Activated naive CD4-positive, alpha-beta T cell treated with anti-CD3 and anti-CD28 coated beads, Interleukin-2, amount 10 ng/mL, durations not matched to agents 7 days and 5 days (primary cell): ENCODE measurements at regions not wholly inside any gene's neighbourhood (a gene's known extent, or its start where the extent isn't known, plus 50 kb on each side); places are given as distances from the start of the nearest gene placed in this dataset.
"Not testable (repeated sequence)": the region's sequence is repeated elsewhere in the genome, so short reads cannot be mapped to it uniquely, and the experiment has no call there.

Source experiments
- CTCF ChIA-PET: fragments of 350-600 bp; sonication (Branson Sonifier 250); formaldehyde crosslinking; loops from one replicate; lab custom pipeline; 2021; ENCODE audit warnings: antibody characterized with exemption; lab: Charles Lee
- DNase-seq: peaks from one replicate; pipeline ENCODE4 v3.0.0-alpha.2; 2020
- H3K27ac Mint-ChIP-seq: one replicate; pipeline ENCODE4 v1.8.0; 2021; ENCODE audit warnings: mild to moderate bottlenecking, moderate library complexity, mixed read lengths
- H3K27me3 Mint-ChIP-seq: one replicate; pipeline ENCODE4 v1.8.0; 2021; ENCODE audit warnings: mild to moderate bottlenecking, mixed read lengths
- H3K36me3 Mint-ChIP-seq: one replicate; pipeline ENCODE4 v1.8.0; 2021; ENCODE audit warnings: mixed read lengths
- H3K4me1 Mint-ChIP-seq: one replicate; pipeline ENCODE4 v1.8.0; 2021; ENCODE audit warnings: mixed read lengths
- H3K4me3 Mint-ChIP-seq: one replicate; pipeline ENCODE4 v1.8.0; 2021; ENCODE audit warnings: mild to moderate bottlenecking, moderate library complexity, mixed read lengths
- H3K9me3 Mint-ChIP-seq: one replicate; pipeline ENCODE4 v1.8.0; 2021; ENCODE audit warnings: mixed read lengths

DNA sequence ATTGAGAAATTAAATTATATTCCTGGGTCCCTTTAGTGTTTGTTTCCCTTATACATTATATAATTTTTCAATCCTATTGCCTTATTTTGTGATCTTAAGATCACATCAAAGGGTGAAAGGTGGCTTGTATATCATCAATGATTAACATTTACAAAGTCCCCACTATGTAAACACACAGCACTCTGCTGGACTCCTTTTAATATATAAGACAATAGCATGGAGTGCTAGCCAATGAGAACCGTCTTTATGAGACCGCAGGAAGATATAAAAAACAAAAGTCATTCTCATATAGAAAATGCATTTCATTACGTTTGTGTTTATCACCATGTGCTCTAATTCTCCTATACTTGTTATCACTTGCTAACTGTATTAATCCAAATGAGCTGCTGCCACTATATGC is 108.5 kb downstream of the HOXA1 start:
- CTCF ChIA-PET: no interaction called here
- H3K9me3 Mint-ChIP-seq: no peaks in the 10 kb centered on the region
- DNase-seq: no peak

DNA sequence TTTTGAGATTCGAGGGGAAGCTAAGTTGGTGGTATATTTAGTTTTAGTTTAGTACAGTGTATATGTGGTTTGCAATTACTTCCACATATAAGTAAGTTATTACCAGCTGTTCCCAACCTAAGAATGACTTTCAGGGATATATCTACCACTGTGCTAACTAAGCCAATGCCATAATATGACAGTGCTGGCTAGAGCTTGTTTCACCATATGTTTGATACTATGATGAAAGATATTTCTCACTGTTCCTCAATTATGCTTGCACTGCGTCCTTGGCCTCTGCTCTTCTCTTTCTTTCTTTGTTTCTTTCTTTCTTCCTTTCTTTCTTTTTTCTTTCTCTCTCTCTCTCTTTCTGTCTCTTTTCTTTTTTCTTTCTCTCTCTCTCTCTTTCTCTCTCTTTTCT is 113.8 kb upstream of the SKAP2 start:
- no peak for DNase-seq
- no peak overlapping the region for H3K4me3 Mint-ChIP-seq
- H3K9me3 Mint-ChIP-seq: no peaks in the 10 kb centered on the region
- no peaks in the 10 kb centered on the region for H3K4me1 Mint-ChIP-seq
- no peaks in the 10 kb centered on the region for H3K36me3 Mint-ChIP-seq
- CTCF ChIA-PET: no interaction called here
- peaks cover 7% of the 10 kb centered on the region for H3K27me3 Mint-ChIP-seq
- H3K27ac Mint-ChIP-seq: no peak overlapping the region

More for the DNA sequence above, 108.5 kb downstream of the HOXA1 start:
- Mint-ChIP-seq H3K36me3 (no peaks in the 10 kb centered on the region), H3K27ac (no peak overlapping the region), H3K4me1 (no peaks in the 10 kb centered on the region), H3K27me3 (no peaks in the 10 kb centered on the region), H3K4me3 (no peak overlapping the region)

DNA sequence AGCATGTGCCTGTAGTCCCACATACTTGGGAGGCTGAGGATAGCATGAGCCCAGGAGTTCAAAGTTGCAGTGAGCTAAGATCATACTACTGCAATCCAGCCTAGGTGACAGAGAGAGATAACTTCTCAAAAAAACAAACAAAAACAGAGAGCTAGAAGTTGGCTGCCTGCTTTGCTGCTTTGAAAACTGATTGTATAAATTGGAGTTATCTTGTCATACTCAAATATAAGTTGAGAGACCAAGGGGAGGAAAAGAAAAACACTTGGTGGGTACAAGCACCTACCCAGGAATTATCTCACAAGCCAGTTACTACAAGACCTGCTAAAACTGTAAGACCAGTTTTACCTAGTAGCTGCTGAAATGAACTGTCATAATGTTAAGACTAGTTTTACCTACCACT is 112.5 kb upstream of the SKAP2 start:
- H3K4me1 Mint-ChIP-seq: no peaks in the 10 kb centered on the region
- DNase-seq: no peak
- peaks cover 7% of the 10 kb centered on the region for H3K27me3 Mint-ChIP-seq
- H3K36me3 Mint-ChIP-seq: no peaks in the 10 kb centered on the region
- H3K27ac Mint-ChIP-seq: no peak overlapping the region
- no peak overlapping the region for H3K4me3 Mint-ChIP-seq
- CTCF ChIA-PET: no interaction called here
- H3K9me3 Mint-ChIP-seq: peaks cover 3% of the 10 kb centered on the region

DNA sequence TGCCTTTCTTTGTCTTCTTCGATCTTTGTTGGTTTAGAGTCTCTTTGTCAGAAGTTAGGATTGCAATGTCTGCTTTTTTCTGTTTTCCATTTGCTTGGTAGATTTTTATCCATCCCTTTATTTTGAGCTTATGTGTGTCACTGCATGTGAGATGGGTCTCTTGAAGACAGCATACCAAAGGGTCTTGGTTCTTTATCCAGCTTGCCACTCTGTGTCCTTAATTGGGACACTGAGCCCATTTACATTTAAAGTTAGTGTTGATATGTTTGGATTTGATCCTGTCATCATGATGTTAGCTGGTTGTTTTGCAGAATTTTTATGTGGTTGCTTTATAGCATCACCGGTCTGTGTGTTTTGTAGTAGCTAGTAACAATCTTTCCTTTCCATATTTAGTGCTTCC is 107.5 kb upstream of the SKAP2 start:
- CTCF ChIA-PET, H3K4me3 Mint-ChIP-seq, DNase-seq, H3K36me3 Mint-ChIP-seq, H3K4me1 Mint-ChIP-seq, H3K27me3 Mint-ChIP-seq, H3K9me3 Mint-ChIP-seq, H3K27ac Mint-ChIP-seq: not testable (repeated sequence)

DNA sequence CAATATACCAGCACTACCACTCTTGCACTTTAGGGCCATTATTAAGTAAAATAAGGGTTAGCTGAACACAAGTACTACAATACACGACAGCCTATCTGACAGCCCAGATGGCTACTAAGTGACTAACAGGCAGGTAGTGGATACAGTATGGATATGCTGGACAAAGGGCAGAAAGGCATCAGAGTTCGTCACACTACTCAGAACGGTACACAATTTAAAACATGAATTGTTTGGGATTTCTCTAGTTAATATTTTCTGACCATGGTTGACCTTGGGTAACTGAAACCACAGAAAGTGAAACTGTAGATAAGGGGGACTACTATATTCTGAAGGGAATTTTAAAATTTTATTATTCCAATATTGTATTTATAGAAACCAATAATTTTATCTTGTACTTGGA is 101.3 kb upstream of the SKAP2 start:
- Mint-ChIP-seq H3K4me1 (no peaks in the 10 kb centered on the region), H3K27ac (no peak overlapping the region), H3K27me3 (no peaks in the 10 kb centered on the region), H3K4me3 (no peak overlapping the region), H3K36me3 (no peaks in the 10 kb centered on the region), H3K9me3 (no peaks in the 10 kb centered on the region)
- CTCF ChIA-PET: no interaction called here
- no peak for DNase-seq

DNA sequence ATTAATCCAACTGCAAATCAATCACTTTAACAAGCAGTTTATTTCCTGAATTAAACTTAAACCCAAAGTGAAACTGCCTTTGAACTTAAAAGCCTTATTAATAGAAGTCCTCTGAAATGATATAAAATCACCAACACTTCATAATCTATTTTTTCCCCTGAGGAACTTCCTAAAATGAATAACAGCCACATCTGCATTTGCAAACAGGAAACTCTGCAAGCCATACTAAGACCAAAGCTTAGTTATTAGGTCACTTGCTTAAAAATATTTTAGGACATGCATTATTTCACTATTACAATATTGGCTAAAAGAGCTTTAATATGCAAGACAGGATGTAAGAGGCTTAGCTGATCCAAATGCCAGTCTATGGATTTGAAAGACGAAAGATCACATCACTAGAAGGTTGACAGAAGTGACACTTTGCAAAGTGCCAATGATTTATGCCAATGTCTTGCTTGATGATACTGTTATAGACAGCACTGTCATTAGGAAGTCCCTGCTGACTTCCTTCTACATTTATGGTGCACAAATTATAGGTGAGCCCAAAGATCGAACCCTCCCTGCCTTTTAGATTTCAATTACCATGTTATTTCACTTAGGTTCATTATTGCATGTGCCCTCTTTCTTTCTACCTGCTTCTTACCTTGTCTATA is 99.9 kb upstream of the SKAP2 start:
- Mint-ChIP-seq H3K4me1 (no peaks in the 10 kb centered on the region), H3K9me3 (no peaks in the 10 kb centered on the region), H3K36me3 (no peaks in the 10 kb centered on the region), H3K27me3 (no peaks in the 10 kb centered on the region), H3K27ac (no peak overlapping the region), H3K4me3 (no peak overlapping the region)
- no peak for DNase-seq
- CTCF ChIA-PET: interaction anchor here (1.2 kb wide), 1 partner anchor 197 kb away, joined by 3 read pairs; no protein-coding TSS in a partner anchor

DNA sequence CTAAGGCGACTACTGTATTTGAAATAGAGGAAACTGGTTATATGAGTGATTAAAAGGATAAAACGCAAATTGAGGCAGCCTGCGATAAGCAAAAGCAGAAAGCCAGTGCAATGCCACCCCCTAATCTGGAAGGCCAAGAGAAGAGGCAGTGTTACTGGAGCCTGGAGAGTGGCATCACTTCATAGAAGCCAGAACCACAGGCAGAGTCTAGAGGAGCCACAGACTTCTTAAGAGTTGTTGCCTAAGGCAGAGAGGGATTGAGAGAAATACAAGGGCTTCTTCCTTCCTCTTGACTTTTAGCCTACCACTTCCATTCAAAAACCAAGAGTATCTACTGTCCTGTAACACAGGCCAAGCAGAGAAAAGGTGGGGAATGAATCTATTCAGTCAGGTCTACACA is 94.9 kb upstream of the SKAP2 start:
- Mint-ChIP-seq H3K27ac (no peak overlapping the region), H3K9me3 (no peaks in the 10 kb centered on the region), H3K4me3 (no peak overlapping the region), H3K4me1 (no peaks in the 10 kb centered on the region), H3K27me3 (no peaks in the 10 kb centered on the region), H3K36me3 (no peaks in the 10 kb centered on the region)
- DNase-seq: no peak
- CTCF ChIA-PET: no interaction called here

DNA sequence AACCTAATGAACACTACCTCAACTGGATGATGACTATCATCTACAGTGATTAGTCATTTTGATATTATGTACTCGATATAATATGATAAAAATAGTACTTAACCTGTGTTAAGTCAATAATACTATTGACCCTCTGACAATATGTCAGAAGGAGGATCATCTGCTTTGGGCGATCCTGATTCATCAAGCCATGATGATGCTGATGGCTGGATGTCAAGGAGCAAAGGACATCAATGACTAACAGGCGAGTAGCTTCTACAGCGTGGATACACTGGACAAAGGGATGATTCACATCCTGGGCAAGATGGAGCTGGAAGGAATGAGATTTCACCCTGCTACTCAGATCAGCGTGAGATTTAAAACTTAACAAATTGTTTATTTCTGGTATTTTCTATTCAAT is 94.4 kb upstream of the SKAP2 start:
- CTCF ChIA-PET: no interaction called here
- Mint-ChIP-seq H3K4me1 (no peaks in the 10 kb centered on the region), H3K4me3 (no peak overlapping the region), H3K27ac (no peak overlapping the region), H3K36me3 (no peaks in the 10 kb centered on the region), H3K27me3 (no peaks in the 10 kb centered on the region), H3K9me3 (no peaks in the 10 kb centered on the region)
- DNase-seq: no peak

DNA sequence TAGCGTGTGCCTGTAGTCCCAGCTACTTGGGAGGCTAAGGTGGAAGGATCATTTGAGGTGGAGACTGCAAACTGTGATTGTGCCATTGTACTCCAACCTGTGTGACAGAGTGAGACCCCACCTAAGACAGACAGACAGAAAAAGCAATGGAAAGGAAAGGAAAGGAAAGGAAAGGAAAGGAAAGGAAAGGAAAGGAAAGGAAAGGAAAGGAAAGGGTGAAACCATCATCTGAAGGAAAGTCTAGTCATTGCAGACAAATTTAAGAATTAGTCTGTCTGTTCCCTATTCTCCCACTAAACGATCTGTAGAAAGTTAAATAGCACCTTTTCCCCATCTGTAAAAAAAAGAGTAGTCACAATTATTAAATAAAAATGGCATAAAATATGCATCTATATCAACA is 91.1 kb upstream of the SKAP2 start:
- Mint-ChIP-seq H3K27ac (no peak overlapping the region), H3K9me3 (no peaks in the 10 kb centered on the region), H3K27me3 (no peaks in the 10 kb centered on the region), H3K4me3 (no peak overlapping the region), H3K4me1 (no peaks in the 10 kb centered on the region), H3K36me3 (no peaks in the 10 kb centered on the region)
- CTCF ChIA-PET: no interaction called here
- DNase-seq: no peak

DNA sequence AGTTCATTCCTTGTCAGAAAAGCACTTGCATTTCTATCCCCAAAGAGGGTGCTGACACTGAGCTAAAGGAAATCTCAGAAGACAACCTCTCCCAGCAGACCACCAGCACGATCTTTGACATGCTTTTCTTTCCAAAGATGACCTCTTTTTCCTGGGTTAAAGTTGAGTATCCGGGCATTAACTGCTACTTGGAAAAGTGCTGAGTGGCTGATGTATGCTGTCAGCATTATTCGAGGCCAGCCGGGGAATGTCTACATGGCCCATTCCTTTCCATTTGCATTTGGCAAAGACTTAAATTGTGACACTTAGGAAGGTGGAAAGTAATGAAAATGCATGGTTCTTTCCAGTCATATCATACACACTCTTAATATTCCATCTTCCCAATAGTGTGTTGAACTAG is 90.6 kb upstream of the SKAP2 start:
- no peak overlapping the region for H3K27ac Mint-ChIP-seq
- CTCF ChIA-PET: no interaction called here
- H3K36me3 Mint-ChIP-seq: no peaks in the 10 kb centered on the region
- H3K9me3 Mint-ChIP-seq: no peaks in the 10 kb centered on the region
- H3K4me3 Mint-ChIP-seq: no peak overlapping the region
- H3K4me1 Mint-ChIP-seq: no peaks in the 10 kb centered on the region
- H3K27me3 Mint-ChIP-seq: no peaks in the 10 kb centered on the region
- DNase-seq: no peak

DNA sequence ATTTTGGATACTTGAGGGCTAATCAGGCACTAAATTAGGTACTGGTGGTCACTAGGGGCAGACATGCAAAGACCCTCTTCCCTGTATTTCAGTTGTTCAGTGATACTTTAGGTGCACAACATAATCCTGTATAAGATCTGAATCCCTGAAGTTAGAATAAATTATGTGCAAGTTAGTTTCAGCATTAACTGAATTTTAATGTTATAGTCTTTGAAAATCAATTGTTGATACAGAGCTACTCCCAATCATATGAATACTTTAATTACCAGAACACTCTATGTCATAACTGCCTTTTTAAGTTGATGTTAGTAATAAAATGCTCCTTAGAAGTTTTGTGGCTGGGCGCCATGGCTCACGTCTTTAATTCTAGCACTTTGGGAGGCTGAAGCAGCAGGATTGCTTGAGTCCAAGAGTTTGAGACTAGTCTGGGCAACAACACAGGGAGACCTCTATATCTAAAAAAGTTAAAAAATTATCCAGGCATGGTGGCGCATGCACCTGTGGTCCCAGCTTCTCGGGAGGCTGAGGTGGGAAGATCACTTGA is 87.1 kb upstream of the SKAP2 start:
- Mint-ChIP-seq H3K27me3 (no peaks in the 10 kb centered on the region), H3K36me3 (no peaks in the 10 kb centered on the region), H3K27ac (no peak overlapping the region), H3K9me3 (no peaks in the 10 kb centered on the region), H3K4me3 (no peak overlapping the region), H3K4me1 (no peaks in the 10 kb centered on the region)
- no peak for DNase-seq
- CTCF ChIA-PET: no interaction called here

DNA sequence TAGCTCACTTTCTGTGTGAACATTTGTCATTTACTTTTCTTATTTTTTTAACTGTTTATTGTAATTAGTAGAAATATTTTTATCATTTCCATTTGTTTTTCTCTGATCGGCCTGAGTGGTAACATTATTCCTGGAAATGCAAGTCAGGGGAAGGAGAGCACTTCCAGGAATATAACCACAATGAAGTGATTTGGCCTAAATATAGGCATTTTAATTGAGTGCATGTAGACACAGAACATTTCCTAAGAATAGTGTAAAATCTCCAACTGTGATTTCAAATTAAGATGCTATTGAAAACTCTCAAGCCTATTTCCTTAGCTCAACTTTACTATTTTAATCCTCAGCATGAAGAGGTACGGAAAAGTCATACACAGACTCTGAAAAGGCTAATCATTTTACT is 86.5 kb upstream of the SKAP2 start:
- Mint-ChIP-seq H3K27ac (no peak overlapping the region), H3K4me1 (no peaks in the 10 kb centered on the region), H3K36me3 (no peaks in the 10 kb centered on the region), H3K9me3 (no peaks in the 10 kb centered on the region), H3K4me3 (no peak overlapping the region), H3K27me3 (peaks cover 3% of the 10 kb centered on the region)
- CTCF ChIA-PET: no interaction called here
- no peak for DNase-seq

DNA sequence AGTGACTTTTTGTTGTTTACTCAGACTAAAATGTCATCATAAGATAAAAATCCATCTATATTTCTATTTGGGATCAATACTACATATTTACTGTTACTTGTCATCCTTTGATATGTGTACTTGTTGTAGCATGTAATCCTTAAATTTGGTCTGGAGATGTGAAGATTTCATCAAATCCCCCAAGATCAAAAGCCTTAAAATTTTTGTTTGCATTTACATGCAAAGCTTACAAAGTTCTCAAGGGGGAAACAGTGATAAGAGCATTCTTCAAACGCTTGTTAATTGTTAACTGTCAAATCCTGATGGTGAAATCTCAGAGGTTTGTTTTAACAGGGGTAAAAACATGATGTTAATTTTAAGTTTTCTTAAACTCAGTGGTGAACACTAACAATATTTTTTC is 84.9 kb upstream of the SKAP2 start:
- no peaks in the 10 kb centered on the region for H3K36me3 Mint-ChIP-seq

DNA sequence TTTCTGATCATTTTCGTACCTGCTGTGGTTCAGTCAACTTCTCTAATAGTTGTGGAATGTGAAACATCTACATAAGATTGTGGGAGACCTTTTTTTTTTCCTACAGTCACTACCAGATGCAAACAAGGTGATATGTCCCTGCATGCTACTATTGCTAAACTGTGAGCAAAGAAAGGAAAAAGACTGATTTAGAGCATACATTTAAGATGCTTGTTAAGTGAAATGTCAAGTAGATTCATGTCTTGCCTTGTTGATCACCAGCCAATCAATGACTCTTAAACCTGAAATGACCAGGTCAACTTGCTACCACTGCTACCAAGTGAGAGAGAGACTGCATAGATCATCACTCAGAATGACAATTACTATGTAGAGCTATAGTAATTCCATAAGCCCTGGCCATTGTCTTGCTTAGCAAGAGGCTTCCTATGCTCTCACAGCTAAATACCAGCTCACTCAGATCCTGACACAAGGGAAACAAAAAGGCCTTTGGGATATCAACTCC is 84.3 kb upstream of the SKAP2 start:
- H3K27me3 Mint-ChIP-seq: peaks cover 3% of the 10 kb centered on the region
- H3K9me3 Mint-ChIP-seq: no peaks in the 10 kb centered on the region
- H3K36me3 Mint-ChIP-seq: no peaks in the 10 kb centered on the region

More for the DNA sequence above, 84.9 kb upstream of the SKAP2 start:
- DNase-seq: no peak
- Mint-ChIP-seq H3K4me1 (no peaks in the 10 kb centered on the region), H3K9me3 (no peaks in the 10 kb centered on the region), H3K27me3 (peaks cover 3% of the 10 kb centered on the region), H3K27ac (no peak overlapping the region), H3K4me3 (no peak overlapping the region)
- CTCF ChIA-PET: no interaction called here

DNA sequence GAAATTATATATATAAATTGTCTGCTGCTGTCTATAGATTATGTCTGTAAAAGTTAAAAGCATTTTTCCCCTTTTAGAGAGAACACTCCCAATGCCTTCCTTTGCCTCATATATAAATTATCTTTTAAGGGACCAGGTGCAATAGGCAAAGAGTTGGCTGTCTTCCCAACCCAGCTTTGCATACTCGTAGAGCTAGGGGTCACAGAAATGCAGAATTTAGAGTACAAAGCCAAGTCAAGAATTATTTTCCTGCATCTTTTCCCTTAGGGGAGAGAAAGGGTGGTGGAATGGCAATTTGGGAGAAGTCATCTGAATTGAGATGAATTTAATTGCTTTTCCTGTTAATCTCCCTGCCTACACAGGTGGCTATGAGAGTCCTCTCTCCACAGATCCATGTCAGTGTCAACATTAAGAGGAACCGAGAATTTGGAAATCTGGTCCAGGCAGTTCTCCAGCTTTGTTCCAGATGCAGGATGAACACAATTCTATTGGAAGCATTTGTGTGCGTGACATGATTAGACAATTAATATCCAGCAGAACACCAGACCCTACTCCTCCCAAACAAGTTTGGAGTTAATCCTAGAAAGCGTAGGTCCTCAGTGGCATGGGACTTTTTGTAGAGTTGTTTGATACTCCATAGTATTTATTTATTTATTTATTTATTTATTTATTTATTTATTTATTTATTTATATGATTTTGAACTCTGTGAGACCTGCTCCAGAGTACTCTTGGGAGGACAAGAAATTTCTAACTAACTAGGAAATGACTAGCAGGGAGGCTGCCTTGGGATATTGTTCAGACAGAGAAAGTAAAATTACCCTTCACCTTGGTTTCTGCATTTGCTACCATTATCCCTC is 80.3 kb upstream of the SKAP2 start:
- Mint-ChIP-seq H3K27ac (no peak overlapping the region), H3K4me3 (no peak overlapping the region), H3K36me3 (no peaks in the 10 kb centered on the region), H3K27me3 (peaks cover 10% of the 10 kb centered on the region), H3K4me1 (no peaks in the 10 kb centered on the region), H3K9me3 (no peaks in the 10 kb centered on the region)
- DNase-seq: no peak
- CTCF ChIA-PET: no interaction called here

More for the DNA sequence above, 84.3 kb upstream of the SKAP2 start:
- no peak overlapping the region for H3K27ac Mint-ChIP-seq
- no peaks in the 10 kb centered on the region for H3K4me1 Mint-ChIP-seq
- DNase-seq: no peak
- CTCF ChIA-PET: no interaction called here
- H3K4me3 Mint-ChIP-seq: no peak overlapping the region
